Activated CD4-positive, alpha-beta T cell treated with anti-CD3 and anti-CD28 coated beads for 36 hours (primary cell): ENCODE measurements at regions not wholly inside any gene's neighbourhood (a gene's known extent, or its start where the extent isn't known, plus 50 kb on each side); places are given as distances from the start of the nearest gene placed in this dataset.

Experiments used
- ATAC-seq: fragments of 200-7000 bp; cut with Tn5 transposase; one replicate; pipeline ENCODE4 v1.10.0; 2021; ENCODE audit warnings: mild to moderate bottlenecking, moderate library complexity
- CTCF ChIA-PET: fragments of 350-600 bp; sonication (Branson Sonifier 250); formaldehyde crosslinking; loops from one replicate; lab custom pipeline; 2021; ENCODE audit warnings: antibody characterized with exemption; lab: Charles Lee
- POLR2A ChIA-PET: fragments of 350-600 bp; sonication (Branson Sonifier 250); formaldehyde crosslinking; loops from one replicate; lab custom pipeline; 2021; ENCODE audit warnings: antibody characterized with exemption, inconsistent platforms; lab: Charles Lee
- DNase-seq: peaks from one replicate; pipeline ENCODE4 v3.0.0-alpha.2; 2020
- H3K27ac Mint-ChIP-seq: one replicate; pipeline ENCODE4 v1.8.0; 2021; ENCODE audit warnings: mixed read lengths
- H3K27me3 Mint-ChIP-seq: one replicate; pipeline ENCODE4 v1.8.0; 2021; ENCODE audit warnings: mixed read lengths
- H3K36me3 Mint-ChIP-seq: one replicate; pipeline ENCODE4 v1.8.0; 2021; ENCODE audit warnings: low read depth, mixed read lengths
- H3K4me1 Mint-ChIP-seq: one replicate; pipeline ENCODE4 v1.8.0; 2021; ENCODE audit warnings: mixed read lengths
- H3K4me3 Mint-ChIP-seq: one replicate; pipeline ENCODE4 v1.8.0; 2021; ENCODE audit warnings: mild to moderate bottlenecking, moderate library complexity, mixed read lengths
- H3K9me3 Mint-ChIP-seq: one replicate; pipeline ENCODE4 v1.8.0; 2021; ENCODE audit warnings: low read depth, mixed read lengths
- intact Hi-C, 2 experiments: fragments of 100-400 bp; cut with DNase I in 1 of 2; cut with micrococcal nuclease in 1 of 2; formaldehyde crosslinking; loops; one replicate each; pipeline versions ENCODE4 v1.14.2 to v1.15.1; 2022 to 2024; cut with DNase I, micrococcal nuclease

- ChIA-PET CTCF (no interaction called here), POLR2A (no interaction called here)
- Mint-ChIP-seq H3K9me3 (peaks cover 7% of the 10 kb centered on the region), H3K27ac (no peak overlapping the region), H3K36me3 (no peaks in the 10 kb centered on the region), H3K4me3 (no peak overlapping the region), H3K27me3 (no peaks in the 10 kb centered on the region), H3K4me1 (no peaks in the 10 kb centered on the region)
- ATAC-seq: no peak
- DNase-seq: no peak
- intact Hi-C loops: no loop called here
Observed at GRCh38 chr12:115190010-115190770, 506.2 kb upstream of the TBX3 start.

GRCh38 chr12:115185506-115185905, 501.5 kb upstream of the TBX3 start:
- intact Hi-C loops: no loop called here
- no peaks in the 10 kb centered on the region for H3K27me3 Mint-ChIP-seq
- H3K36me3 Mint-ChIP-seq: no peaks in the 10 kb centered on the region
- H3K4me1 Mint-ChIP-seq: no peaks in the 10 kb centered on the region
- ATAC-seq (no peak), DNase-seq (no peak)
- ChIA-PET CTCF (no interaction called here), POLR2A (no interaction called here)
- H3K4me3 Mint-ChIP-seq: no peak overlapping the region
- H3K27ac Mint-ChIP-seq: no peak overlapping the region
- H3K9me3 Mint-ChIP-seq: peaks cover 8% of the 10 kb centered on the region

DNA sequence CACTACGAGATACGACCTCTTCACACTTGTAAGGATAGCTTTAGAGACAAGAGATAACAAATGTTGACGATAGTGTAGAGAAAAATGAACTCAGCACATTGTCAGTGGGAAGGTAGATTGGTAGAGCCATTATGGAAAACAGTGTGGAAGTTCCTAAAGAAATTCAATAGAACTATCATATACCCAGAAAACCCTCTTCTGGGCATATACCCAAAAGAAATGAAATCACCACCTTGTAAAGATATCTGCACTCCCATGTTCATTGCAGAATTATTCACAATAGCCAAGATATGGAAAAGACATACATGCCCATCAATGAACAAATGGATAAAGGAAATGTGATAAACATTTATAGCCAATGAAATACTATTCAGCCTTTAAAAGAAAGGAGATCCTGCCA, 499.8 kb upstream of the TBX3 start:
- no peak for DNase-seq
- Mint-ChIP-seq H3K4me3 (no peak overlapping the region), H3K27me3 (no peaks in the 10 kb centered on the region), H3K36me3 (no peaks in the 10 kb centered on the region), H3K4me1 (no peaks in the 10 kb centered on the region), H3K27ac (no peak overlapping the region), H3K9me3 (peaks cover 8% of the 10 kb centered on the region)
- POLR2A ChIA-PET: interaction anchor here (0.6 kb wide), 1 partner anchor 9 kb away, joined by 3 read pairs; no protein-coding TSS in a partner anchor
- CTCF ChIA-PET: no interaction called here
- no peak for ATAC-seq
- intact Hi-C loops: no loop called here

- POLR2A ChIA-PET: no interaction called here
- H3K27me3 Mint-ChIP-seq: peaks cover 2% of the 10 kb centered on the region
- no peaks in the 10 kb centered on the region for H3K36me3 Mint-ChIP-seq
- no peaks in the 10 kb centered on the region for H3K9me3 Mint-ChIP-seq
- intact Hi-C loops: no loop called here
- CTCF ChIA-PET: no interaction called here
- DNase-seq (no peak), ATAC-seq (no peak)
- H3K27ac Mint-ChIP-seq: no peak overlapping the region
- H3K4me3 Mint-ChIP-seq: no peak overlapping the region
- no peaks in the 10 kb centered on the region for H3K4me1 Mint-ChIP-seq
Observed at GRCh38 chr12:115177899-115178298, 493.9 kb upstream of the TBX3 start.

DNA sequence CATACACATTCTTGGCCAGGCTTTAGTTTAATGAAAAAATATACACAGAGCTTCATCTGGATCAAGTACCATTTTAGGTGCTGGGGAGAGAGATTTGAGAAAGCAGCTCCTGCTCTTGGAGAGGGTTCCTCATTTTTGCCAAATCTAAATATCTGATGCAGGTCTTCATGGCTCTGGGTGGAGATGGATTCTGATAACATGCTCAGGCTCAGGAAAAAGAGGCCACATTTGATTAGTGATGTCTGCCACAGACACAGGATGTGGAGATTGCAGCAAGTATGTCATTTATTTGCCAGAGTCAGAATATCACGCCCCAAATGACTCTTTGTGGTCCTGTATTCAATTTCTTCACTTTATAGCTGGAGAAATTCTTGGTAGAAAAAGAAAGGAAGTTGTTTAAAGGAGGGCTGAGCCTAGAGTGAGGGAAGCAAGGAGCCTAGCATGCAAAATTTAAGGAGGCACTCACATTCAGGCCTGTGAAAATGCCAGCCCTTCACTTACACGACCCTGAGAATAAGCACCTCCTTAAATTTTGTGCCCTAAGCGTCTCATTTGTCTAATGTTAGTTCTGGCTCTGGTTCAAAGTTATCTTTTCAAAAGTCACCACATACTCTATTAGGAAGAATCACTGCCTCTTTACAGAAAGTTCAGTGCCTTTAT, 492.9 kb upstream of the TBX3 start:
- Mint-ChIP-seq H3K9me3 (no peaks in the 10 kb centered on the region), H3K27ac (no peak overlapping the region), H3K36me3 (no peaks in the 10 kb centered on the region), H3K27me3 (peaks cover 2% of the 10 kb centered on the region), H3K4me1 (no peaks in the 10 kb centered on the region), H3K4me3 (no peak overlapping the region)
- ATAC-seq: no peak
- no peak for DNase-seq
- ChIA-PET POLR2A (no interaction called here), CTCF (no interaction called here)
- intact Hi-C loops: no loop called here

- no peaks in the 10 kb centered on the region for H3K4me1 Mint-ChIP-seq
- no peaks in the 10 kb centered on the region for H3K36me3 Mint-ChIP-seq
- intact Hi-C loops: no loop called here
- POLR2A ChIA-PET: no interaction called here
- H3K27me3 Mint-ChIP-seq: peaks cover 2% of the 10 kb centered on the region
- DNase-seq (no peak), ATAC-seq (no peak)
- H3K9me3 Mint-ChIP-seq: no peaks in the 10 kb centered on the region
- H3K27ac Mint-ChIP-seq: no peak overlapping the region
- CTCF ChIA-PET: no interaction called here
- H3K4me3 Mint-ChIP-seq: no peak overlapping the region
Observed at GRCh38 chr12:115174920-115175319, 490.9 kb upstream of the TBX3 start.

- H3K4me1 Mint-ChIP-seq: no peaks in the 10 kb centered on the region
- ChIA-PET CTCF (no interaction called here), POLR2A (no interaction called here)
- intact Hi-C loops: no loop called here
- H3K27ac Mint-ChIP-seq: no peak overlapping the region
- ATAC-seq: no peak
- peaks cover 2% of the 10 kb centered on the region for H3K27me3 Mint-ChIP-seq
- H3K36me3 Mint-ChIP-seq: no peaks in the 10 kb centered on the region
- no peak for DNase-seq
- H3K4me3 Mint-ChIP-seq: no peak overlapping the region
- H3K9me3 Mint-ChIP-seq: peaks cover 5% of the 10 kb centered on the region
Observed at GRCh38 chr12:115172521-115172920, 488.5 kb upstream of the TBX3 start.

DNA sequence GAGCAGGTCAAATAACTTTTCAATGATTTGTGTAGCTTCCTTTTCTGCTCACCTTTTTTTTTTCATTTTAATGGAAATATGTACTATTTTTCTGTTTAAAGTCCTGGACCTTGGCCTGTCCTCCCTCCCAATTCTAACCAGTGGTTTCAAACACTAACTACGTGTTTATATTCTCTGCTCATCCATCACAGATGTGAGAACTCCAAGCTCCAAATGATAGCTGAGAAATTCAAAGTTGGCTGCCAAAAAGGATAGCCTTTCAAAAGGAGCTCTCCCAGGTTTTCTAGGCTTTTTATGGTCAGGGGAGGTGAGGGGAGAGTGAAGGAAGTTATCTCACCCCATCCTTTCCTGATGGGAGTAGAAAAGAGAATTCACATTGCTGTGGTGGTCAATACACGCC, 486.0 kb upstream of the TBX3 start:
- CTCF ChIA-PET: no interaction called here

DNA sequence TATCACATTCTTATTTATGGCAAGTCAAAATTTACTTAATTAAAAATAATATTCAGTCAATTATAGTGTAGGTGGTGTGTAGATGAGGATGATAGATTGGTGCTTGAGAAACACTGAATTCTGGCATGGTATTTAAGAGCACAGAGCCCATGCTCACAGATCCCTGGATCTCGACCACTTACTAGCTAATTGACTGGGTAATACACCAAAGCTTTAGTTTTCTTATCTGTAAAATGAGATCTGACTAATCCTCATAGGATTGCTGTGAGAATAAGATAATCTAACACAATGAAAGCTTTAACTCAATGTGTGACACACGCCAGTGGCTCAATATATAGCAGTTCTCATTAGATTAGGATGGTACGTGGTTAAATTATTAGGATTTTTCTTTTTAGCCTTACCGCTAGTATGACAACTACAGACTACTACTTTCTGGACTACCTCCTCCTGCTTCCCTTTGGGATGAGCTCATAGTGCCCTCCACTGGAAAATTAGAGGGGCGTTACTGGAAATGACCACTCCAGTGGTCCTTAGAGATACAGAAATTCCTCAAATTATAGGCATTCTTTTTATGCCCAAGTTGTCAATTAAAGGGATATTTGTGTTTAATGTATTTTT, 482.8 kb upstream of the TBX3 start:
- H3K36me3 Mint-ChIP-seq: no peaks in the 10 kb centered on the region

More for the DNA sequence above, 486.0 kb upstream of the TBX3 start:
- Mint-ChIP-seq H3K9me3 (peaks cover 5% of the 10 kb centered on the region), H3K4me3 (no peak overlapping the region), H3K36me3 (no peaks in the 10 kb centered on the region), H3K27ac (no peak overlapping the region), H3K4me1 (no peaks in the 10 kb centered on the region), H3K27me3 (no peaks in the 10 kb centered on the region)
- intact Hi-C loops: no loop called here
- ATAC-seq (no peak), DNase-seq (no peak)
- POLR2A ChIA-PET: no interaction called here

DNA sequence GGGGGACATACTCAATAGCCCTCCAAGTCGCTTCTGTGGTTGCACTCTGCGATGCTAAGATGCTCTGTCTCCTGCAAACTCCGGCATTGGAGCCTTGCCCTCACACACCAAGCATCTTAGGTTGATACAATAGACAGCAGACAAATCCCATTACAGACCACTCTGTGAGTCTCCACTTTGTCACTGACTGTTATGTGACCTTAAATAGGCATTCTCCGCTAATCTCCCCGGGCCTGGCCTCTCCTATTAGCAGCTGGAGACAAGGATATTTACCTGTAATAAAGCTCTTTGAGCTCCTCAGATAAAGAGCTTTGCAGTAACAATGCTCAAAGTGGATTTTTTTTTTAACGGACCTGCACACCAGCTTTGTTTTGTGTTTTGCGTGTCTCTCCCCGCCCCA, 479.7 kb upstream of the TBX3 start:
- no peak for ATAC-seq
- H3K27me3 Mint-ChIP-seq: no peaks in the 10 kb centered on the region
- DNase-seq: no peak
- H3K36me3 Mint-ChIP-seq: no peaks in the 10 kb centered on the region
- no peaks in the 10 kb centered on the region for H3K4me1 Mint-ChIP-seq
- H3K9me3 Mint-ChIP-seq: peaks cover 5% of the 10 kb centered on the region
- intact Hi-C loops: no loop called here
- H3K4me3 Mint-ChIP-seq: no peak overlapping the region
- no peak overlapping the region for H3K27ac Mint-ChIP-seq
- POLR2A ChIA-PET: no interaction called here
- CTCF ChIA-PET: no interaction called here

More for the DNA sequence above, 482.8 kb upstream of the TBX3 start:
- intact Hi-C loops: no loop called here
- Mint-ChIP-seq H3K27ac (no peak overlapping the region), H3K4me1 (no peaks in the 10 kb centered on the region), H3K4me3 (no peak overlapping the region), H3K9me3 (peaks cover 5% of the 10 kb centered on the region), H3K27me3 (no peaks in the 10 kb centered on the region)
- POLR2A ChIA-PET: no interaction called here
- no peak for DNase-seq
- CTCF ChIA-PET: no interaction called here
- ATAC-seq: no peak

GRCh38 chr12:115160271-115161128, 476.5 kb upstream of the TBX3 start:
- POLR2A ChIA-PET: no interaction called here
- intact Hi-C loops: no loop called here
- ATAC-seq: no peak
- H3K4me1 Mint-ChIP-seq: no peaks in the 10 kb centered on the region
- no peaks in the 10 kb centered on the region for H3K27me3 Mint-ChIP-seq
- H3K36me3 Mint-ChIP-seq: no peaks in the 10 kb centered on the region
- H3K27ac Mint-ChIP-seq: no peak overlapping the region
- no peak for DNase-seq
- H3K9me3 Mint-ChIP-seq: no peaks in the 10 kb centered on the region
- CTCF ChIA-PET: interaction anchor here (0.6 kb wide), 1 partner anchor 70 kb away, joined by 4 read pairs; no protein-coding TSS in a partner anchor
- H3K4me3 Mint-ChIP-seq: no peak overlapping the region
